ENCODE measurements at regions not wholly inside any gene's neighbourhood (a gene's known extent, or its start where the extent isn't known, plus 50 kb on each side); places are given as distances from the start of the nearest gene placed in this dataset.

- peaks cover 0 to 12% (median 0%) of the 10 kb centered on the region in 7 donors for H3K27me3 ChIP-seq (replicated peaks in 1 of 7)
- intact Hi-C loops (cut with DNase I; ENCODE audit: low total_unique reads): no loop called here
- H3K4me1 ChIP-seq: no peaks in the 10 kb centered on the region
- no peaks in the 10 kb centered on the region for H3K36me3 ChIP-seq
- H3K9me3 ChIP-seq: peaks cover 0 to under 1% (median 0%) of the 10 kb centered on the region in 8 donors
- no peak for DNase-seq
- no peak overlapping the region for H3K4me3 ChIP-seq
- H3K27ac ChIP-seq: no peak overlapping the region
- 78 to 91% (median 82%) methylated on average over 4 of the region's 4 CpGs for WGBS, 5 donors
- TF ChIP-seq CTCF (IDR thresholded peaks at IDR 0.05 in 8 of 11, conservative IDR thresholded peaks at IDR 0.05 in 3 of 11): no peak
- TF ChIP-seq POLR2A (IDR thresholded peaks at IDR 0.05): no peak
- TF ChIP-seq POLR2AphosphoS5 (IDR thresholded peaks at IDR 0.05): no peak
Measured at GRCh38 chr20:21653628-21654027, 51.8 kb upstream of the PAX1 start.

DNA sequence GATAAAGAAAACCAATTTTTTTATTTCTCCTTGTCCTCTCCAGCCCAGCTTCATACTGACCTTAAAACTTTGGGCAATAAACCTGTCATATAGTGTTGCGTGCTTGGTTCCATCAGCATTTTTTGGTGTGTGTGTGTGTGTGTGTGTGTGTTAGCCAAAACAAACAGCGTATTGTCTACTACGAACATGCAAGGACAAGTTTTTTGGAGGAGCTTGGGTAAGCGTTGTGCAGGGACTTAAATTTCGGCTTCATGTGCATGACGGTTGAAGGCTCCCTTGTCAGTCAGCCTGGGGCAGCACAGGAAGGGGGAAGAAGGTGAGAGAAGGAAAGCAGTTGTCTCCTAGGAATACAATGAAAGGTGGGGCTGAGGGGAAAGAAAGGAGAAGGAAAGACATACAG lies 62.0 kb upstream of the PAX1 start:
- WGBS, 5 donors: 84 to 90% (median 86%) methylated on average over 6 of the region's 6 CpGs
- Histone ChIP-seq H3K36me3 (no peaks in the 10 kb centered on the region), H3K27me3 (replicated peaks in 1 of 7) (peaks cover 0 to 26% (median 0%) of the 10 kb centered on the region in 7 donors), H3K9me3 (peaks cover 0 to 43% (median 31%) of the 10 kb centered on the region in 8 donors), H3K4me3 (no peak overlapping the region), H3K27ac (no peak overlapping the region), H3K4me1 (no peaks in the 10 kb centered on the region)
- intact Hi-C loops (cut with DNase I; ENCODE audit: low total_unique reads): no loop called here
- DNase-seq: no peak
- TF ChIP-seq POLR2AphosphoS5 (IDR thresholded peaks at IDR 0.05) (no peak), CTCF (IDR thresholded peaks at IDR 0.05 in 8 of 11, conservative IDR thresholded peaks at IDR 0.05 in 3 of 11) (no peak), POLR2A (IDR thresholded peaks at IDR 0.05) (no peak)

DNA sequence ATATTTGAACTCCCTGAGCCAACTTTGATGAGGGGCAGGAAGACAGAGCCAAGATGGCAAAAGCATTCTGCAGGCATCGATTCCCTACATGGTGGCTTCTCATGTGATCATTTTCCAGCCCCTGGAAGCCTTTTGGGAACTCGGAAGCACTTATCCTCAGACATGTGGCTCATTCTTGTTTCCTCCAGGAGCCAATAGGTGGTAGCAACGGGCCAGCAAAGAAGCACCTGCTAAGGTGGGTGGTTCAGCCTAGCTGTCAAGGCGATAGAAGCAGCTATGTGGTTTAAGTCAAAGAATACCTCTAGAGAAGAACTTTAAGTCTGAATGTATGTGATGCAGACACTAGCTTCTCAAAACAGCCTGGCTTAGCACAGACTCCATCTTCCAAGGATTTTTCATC lies 64.9 kb upstream of the PAX1 start:
- Histone ChIP-seq H3K27ac (no peak overlapping the region), H3K4me3 (no peak overlapping the region), H3K27me3 (replicated peaks in 1 of 7) (peaks cover 0 to 26% (median 0%) of the 10 kb centered on the region in 7 donors), H3K9me3 (peaks cover 0 to 14% (median 5%) of the 10 kb centered on the region in 8 donors), H3K36me3 (no peaks in the 10 kb centered on the region), H3K4me1 (no peaks in the 10 kb centered on the region)
- TF ChIP-seq CTCF (IDR thresholded peaks at IDR 0.05 in 8 of 11, conservative IDR thresholded peaks at IDR 0.05 in 3 of 11): no peak
- no peak for TF ChIP-seq POLR2AphosphoS5 (IDR thresholded peaks at IDR 0.05)
- no peak for TF ChIP-seq POLR2A (IDR thresholded peaks at IDR 0.05)
- no peak for DNase-seq
- 22 to 29% (median 23%) methylated on average over 4 of the region's 4 CpGs for WGBS, 5 donors
- intact Hi-C loops (cut with DNase I; ENCODE audit: low total_unique reads): no loop called here

DNA sequence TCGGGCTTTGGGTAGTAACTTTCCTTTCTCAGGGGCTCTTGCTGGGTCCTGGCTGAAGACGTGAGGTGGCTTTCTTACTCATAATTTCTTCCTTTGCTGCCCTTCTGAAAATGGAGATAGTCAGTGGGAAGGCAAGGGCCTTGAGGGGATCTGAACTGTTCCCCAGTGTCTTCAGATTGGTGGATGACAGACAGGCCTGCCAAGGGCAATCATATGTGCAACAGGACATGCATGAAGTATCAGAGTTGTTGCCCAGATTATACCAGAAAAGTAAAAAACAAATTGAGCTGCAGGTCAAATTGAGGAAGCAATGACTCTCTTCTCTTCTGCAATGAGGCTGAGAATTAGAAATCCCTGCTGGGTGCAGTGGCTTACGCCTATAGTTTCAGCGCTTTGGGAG lies 71.6 kb upstream of the PAX1 start:
- intact Hi-C loops (cut with DNase I; ENCODE audit: low total_unique reads): no loop called here
- no peak overlapping the region for H3K27ac ChIP-seq
- no peaks in the 10 kb centered on the region for H3K4me1 ChIP-seq
- TF ChIP-seq POLR2A (IDR thresholded peaks at IDR 0.05) (no peak), CTCF (IDR thresholded peaks at IDR 0.05 in 8 of 11, conservative IDR thresholded peaks at IDR 0.05 in 3 of 11) (no peak), POLR2AphosphoS5 (IDR thresholded peaks at IDR 0.05) (no peak)
- H3K27me3 ChIP-seq (replicated peaks in 1 of 7): peaks cover 0 to 7% (median 0%) of the 10 kb centered on the region in 7 donors
- H3K9me3 ChIP-seq: no peaks in the 10 kb centered on the region
- no peaks in the 10 kb centered on the region for H3K36me3 ChIP-seq
- WGBS, 5 donors: 69 to 84% (median 83%) methylated on average over 4 of the region's 4 CpGs
- H3K4me3 ChIP-seq: no peak overlapping the region
- no peak for DNase-seq
